ENCODE measurements at regions not wholly inside any gene's neighbourhood (a gene's known extent, or its start where the extent isn't known, plus 50 kb on each side); places are given as distances from the start of the nearest gene placed in this dataset.

GRCh38 chr2:173462892-173463840, 108.5 kb downstream of the CDCA7 start:
- POLR2A ChIA-PET: no interaction called here
- ATAC-seq: no peak
- CTCF ChIA-PET: interaction anchor here (1.0 kb wide), 1 partner anchor 15 kb away, joined by 5 read pairs; no protein-coding TSS in a partner anchor
- DNase-seq (ENCODE audit: low read depth in 1 of 2, low spot score in 1 of 2): no peak
- Histone ChIP-seq H3K9me3 (no peaks in the 10 kb centered on the region), H3K4me2 (no peak overlapping the region), H3K4me1 (no peaks in the 10 kb centered on the region), H3K27ac (no peak overlapping the region), H3K4me3 (no peak overlapping the region)
- 74% methylated on average over 13 of the region's 14 CpGs for WGBS (ENCODE audit: missing lambda C conversion rate)
- FAIRE-seq: no peak
- TF ChIP-seq FOXS1 (CRISPR knock-in tag; IDR thresholded peaks at IDR 0.05) (no peak), RAD21 (conservative IDR thresholded peaks at IDR 0.05 in 1 of 2, IDR thresholded peaks at IDR 0.05 in 1 of 2) (no peak), E2F6 (IDR thresholded peaks at IDR 0.05; ENCODE audit: borderline replicate concordance, low read depth) (no peak), HEYL (CRISPR knock-in tag; IDR thresholded peaks at IDR 0.05) (no peak), TP53 (CRISPR knock-in tag; IDR thresholded peaks at IDR 0.05) (no peak), POLR2A (IDR thresholded peaks at IDR 0.05; ENCODE audit: low read length) (no peak), FOSL2 (IDR thresholded peaks at IDR 0.05) (no peak), FOSL2 (CRISPR knock-in tag; IDR thresholded peaks at IDR 0.05) (no peak), NR3C1 (IDR thresholded peaks at IDR 0.05) (no peak), JUNB (IDR thresholded peaks at IDR 0.05) (no peak), POLR2AphosphoS2 (conservative IDR thresholded peaks at IDR 0.05; ENCODE audit: low read length) (no peak), KDM5A (IDR thresholded peaks at IDR 0.05) (no peak), MAFK (IDR thresholded peaks at IDR 0.05; ENCODE audit: partially characterized antibody) (no peak), ZC3H11A (IDR thresholded peaks at IDR 0.05) (no peak), HDAC2 (IDR thresholded peaks at IDR 0.05) (no peak)
- TF ChIP-seq, protein P1, sequence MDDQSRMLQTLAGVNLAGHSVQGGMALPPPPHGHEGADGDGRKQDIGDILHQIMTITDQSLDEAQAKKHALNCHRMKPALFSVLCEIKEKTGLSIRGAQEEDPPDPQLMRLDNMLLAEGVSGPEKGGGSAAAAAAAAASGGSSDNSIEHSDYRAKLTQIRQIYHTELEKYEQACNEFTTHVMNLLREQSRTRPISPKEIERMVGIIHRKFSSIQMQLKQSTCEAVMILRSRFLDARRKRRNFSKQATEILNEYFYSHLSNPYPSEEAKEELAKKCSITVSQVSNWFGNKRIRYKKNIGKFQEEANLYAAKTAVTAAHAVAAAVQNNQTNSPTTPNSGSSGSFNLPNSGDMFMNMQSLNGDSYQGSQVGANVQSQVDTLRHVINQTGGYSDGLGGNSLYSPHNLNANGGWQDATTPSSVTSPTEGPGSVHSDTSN (IDR thresholded peaks at IDR 0.05): no peak
- TF ChIP-seq, protein P2, sequence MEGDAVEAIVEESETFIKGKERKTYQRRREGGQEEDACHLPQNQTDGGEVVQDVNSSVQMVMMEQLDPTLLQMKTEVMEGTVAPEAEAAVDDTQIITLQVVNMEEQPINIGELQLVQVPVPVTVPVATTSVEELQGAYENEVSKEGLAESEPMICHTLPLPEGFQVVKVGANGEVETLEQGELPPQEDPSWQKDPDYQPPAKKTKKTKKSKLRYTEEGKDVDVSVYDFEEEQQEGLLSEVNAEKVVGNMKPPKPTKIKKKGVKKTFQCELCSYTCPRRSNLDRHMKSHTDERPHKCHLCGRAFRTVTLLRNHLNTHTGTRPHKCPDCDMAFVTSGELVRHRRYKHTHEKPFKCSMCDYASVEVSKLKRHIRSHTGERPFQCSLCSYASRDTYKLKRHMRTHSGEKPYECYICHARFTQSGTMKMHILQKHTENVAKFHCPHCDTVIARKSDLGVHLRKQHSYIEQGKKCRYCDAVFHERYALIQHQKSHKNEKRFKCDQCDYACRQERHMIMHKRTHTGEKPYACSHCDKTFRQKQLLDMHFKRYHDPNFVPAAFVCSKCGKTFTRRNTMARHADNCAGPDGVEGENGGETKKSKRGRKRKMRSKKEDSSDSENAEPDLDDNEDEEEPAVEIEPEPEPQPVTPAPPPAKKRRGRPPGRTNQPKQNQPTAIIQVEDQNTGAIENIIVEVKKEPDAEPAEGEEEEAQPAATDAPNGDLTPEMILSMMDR (IDR thresholded peaks at IDR 0.05): no peak
- TF ChIP-seq, protein P3, sequence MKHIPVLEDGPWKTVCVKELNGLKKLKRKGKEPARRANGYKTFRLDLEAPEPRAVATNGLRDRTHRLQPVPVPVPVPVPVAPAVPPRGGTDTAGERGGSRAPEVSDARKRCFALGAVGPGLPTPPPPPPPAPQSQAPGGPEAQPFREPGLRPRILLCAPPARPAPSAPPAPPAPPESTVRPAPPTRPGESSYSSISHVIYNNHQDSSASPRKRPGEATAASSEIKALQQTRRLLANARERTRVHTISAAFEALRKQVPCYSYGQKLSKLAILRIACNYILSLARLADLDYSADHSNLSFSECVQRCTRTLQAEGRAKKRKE (CRISPR knock-in tag; IDR thresholded peaks at IDR 0.05; ENCODE audit: low read depth): no peak

- no peaks in the 10 kb centered on the region for H3K4me1 ChIP-seq
- H3K4me3 ChIP-seq: no peak overlapping the region
- no peak for FAIRE-seq
- no peak overlapping the region for H3K4me2 ChIP-seq
- no peak overlapping the region for H3K27ac ChIP-seq
- ChIA-PET POLR2A (no interaction called here), CTCF (interaction anchor here (0.7 to 1.5 kb wide), 2 partner anchors 15 to 62 kb away, joined by 3 to 5 read pairs; no protein-coding TSS in a partner anchor)
- no peaks in the 10 kb centered on the region for H3K9me3 ChIP-seq
- no peak for DNase-seq (ENCODE audit: low read depth in 1 of 2, low spot score in 1 of 2)
- no peak for ATAC-seq
- WGBS (ENCODE audit: missing lambda C conversion rate): 81% methylated on average over 6 of the region's 6 CpGs
- TF ChIP-seq, protein P4, sequence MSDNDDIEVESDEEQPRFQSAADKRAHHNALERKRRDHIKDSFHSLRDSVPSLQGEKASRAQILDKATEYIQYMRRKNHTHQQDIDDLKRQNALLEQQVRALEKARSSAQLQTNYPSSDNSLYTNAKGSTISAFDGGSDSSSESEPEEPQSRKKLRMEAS (IDR thresholded peaks at IDR 0.05): no peak
- TF ChIP-seq EP300 (IDR thresholded peaks at IDR 0.05) (no peak), EHMT2 (IDR thresholded peaks at IDR 0.05; ENCODE audit: low read depth) (no peak)
These were observed 109.2 kb downstream of the CDCA7 start for GRCh38 chr2:173463846-173464245.

Data from A549 (cell line).